Suprapubic skin (tissue), 4 donors: ENCODE measurements at regions not wholly inside any gene's neighbourhood (a gene's known extent, or its start where the extent isn't known, plus 50 kb on each side); places are given as distances from the start of the nearest gene placed in this dataset.

Experiments used
- EP300 ChIP-seq: sonication (generic); formaldehyde crosslinking; IDR thresholded peaks from one replicate; pipeline ENCODE4 v1.6.1; 2017; ENCODE audit warnings: antibody characterized with exemption
- POLR2A ChIP-seq, 2 donors: fragments of 450-650 bp; IDR thresholded peaks; one replicate each; pipeline ENCODE4 v1.6.1; 2017; ENCODE audit warnings: antibody characterized with exemption in 2 of 2, mild to moderate bottlenecking in 2 of 2, moderate library complexity in 2 of 2
- POLR2AphosphoS5 ChIP-seq, 3 donors: sonication (generic); formaldehyde crosslinking; IDR thresholded peaks; one replicate each; pipeline ENCODE4 v1.6.1; 2017; ENCODE audit warnings: antibody characterized with exemption in 3 of 3
- TF ChIP-seq, protein P1 (sequence below), 2 donors: fragments of 200-600 bp in 1 of 2; fragments of 450-650 bp in 1 of 2; sonication (generic) in 1 of 2; IDR thresholded peaks; one replicate each; pipeline ENCODE4 v1.5.1; 2016 to 2019; ENCODE audit warnings: antibody characterized with exemption in 2 of 2, mild to moderate bottlenecking in 1 of 2, moderate library complexity in 1 of 2

DNA sequence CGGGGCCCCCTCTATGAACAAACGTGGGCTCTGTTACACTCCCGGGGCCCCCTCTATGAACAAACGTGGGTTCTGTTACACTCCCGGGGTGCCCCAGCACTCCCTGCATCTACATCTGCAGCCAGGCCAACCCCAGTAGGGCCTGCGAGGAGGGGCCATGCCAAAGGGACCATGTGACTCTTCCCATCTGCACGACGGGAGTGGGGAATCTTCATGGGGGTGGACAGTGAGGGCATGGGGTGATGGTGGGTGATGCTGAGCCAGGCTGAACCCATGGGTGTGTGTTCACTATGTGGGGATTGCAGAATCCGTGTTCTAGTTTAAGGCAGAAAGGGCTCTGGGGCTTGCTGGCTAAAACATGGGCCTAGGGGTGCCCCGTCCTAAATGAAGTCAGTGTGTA lies 69.9 kb upstream of the ARHGEF7 start:
- TF ChIP-seq, protein P1, sequence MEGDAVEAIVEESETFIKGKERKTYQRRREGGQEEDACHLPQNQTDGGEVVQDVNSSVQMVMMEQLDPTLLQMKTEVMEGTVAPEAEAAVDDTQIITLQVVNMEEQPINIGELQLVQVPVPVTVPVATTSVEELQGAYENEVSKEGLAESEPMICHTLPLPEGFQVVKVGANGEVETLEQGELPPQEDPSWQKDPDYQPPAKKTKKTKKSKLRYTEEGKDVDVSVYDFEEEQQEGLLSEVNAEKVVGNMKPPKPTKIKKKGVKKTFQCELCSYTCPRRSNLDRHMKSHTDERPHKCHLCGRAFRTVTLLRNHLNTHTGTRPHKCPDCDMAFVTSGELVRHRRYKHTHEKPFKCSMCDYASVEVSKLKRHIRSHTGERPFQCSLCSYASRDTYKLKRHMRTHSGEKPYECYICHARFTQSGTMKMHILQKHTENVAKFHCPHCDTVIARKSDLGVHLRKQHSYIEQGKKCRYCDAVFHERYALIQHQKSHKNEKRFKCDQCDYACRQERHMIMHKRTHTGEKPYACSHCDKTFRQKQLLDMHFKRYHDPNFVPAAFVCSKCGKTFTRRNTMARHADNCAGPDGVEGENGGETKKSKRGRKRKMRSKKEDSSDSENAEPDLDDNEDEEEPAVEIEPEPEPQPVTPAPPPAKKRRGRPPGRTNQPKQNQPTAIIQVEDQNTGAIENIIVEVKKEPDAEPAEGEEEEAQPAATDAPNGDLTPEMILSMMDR (IDR thresholded peaks at IDR 0.05) = no peak
- TF ChIP-seq POLR2A (IDR thresholded peaks at IDR 0.05) = no peak
- no peak for TF ChIP-seq POLR2AphosphoS5 (IDR thresholded peaks at IDR 0.05)
- no peak for TF ChIP-seq EP300
